HCT116 (cell line): ENCODE measurements at regions not wholly inside any gene's neighbourhood (a gene's known extent, or its start where the extent isn't known, plus 50 kb on each side); places are given as distances from the start of the nearest gene placed in this dataset.

Source experiments
- ATAC-seq: fragments of 200-7000 bp; cut with Tn5 transposase; 2 replicates; pipeline ENCODE4 v1.9.1; 2020; ENCODE audit warnings: mild to moderate bottlenecking, moderate library complexity
- BruUV-seq: library from RNA; stranded (reverse); fragments of 400-500 nt; replicated peaks from 2 replicates; lab custom pipeline; 2021; lab: Mats Ljungman, UMichigan
- CTCF ChIA-PET: fragments of 300-600 bp; sonication (Branson Sonifier 250); formaldehyde crosslinking; loops from one replicate; lab custom pipeline; 2021; ENCODE audit warnings: antibody characterized with exemption; lab: Charles Lee
- POLR2A ChIA-PET: fragments of 300-600, 350-600 bp; sonication (Branson Sonifier 250); formaldehyde crosslinking; loops from one replicate; lab custom pipeline; 2021; ENCODE audit warnings: antibody characterized with exemption; lab: Charles Lee
- RAD21 ChIA-PET, 2 experiments: fragments of 300-600 bp; sonication (Branson Sonifier 250); formaldehyde crosslinking; loops; one replicate each; lab custom pipeline; 2023; ENCODE audit warnings: low total read pairs in 2 of 2; ENCODE audit not compliant: uncharacterized antibody in 2 of 2, unreplicated experiment in 2 of 2, low non-redundant PET in 1 of 2; lab: Charles Lee
- DNase-seq: peaks from one replicate; pipeline ENCODE4 v3.0.0-alpha.2; 2010; ENCODE audit warnings: low read depth, low spot score
- H2AFZ ChIP-seq: fragments of 200-600 bp; shearing (Covaris generic), sonication (generic); 2 replicates; pipeline ENCODE4 v1.6.1; 2017; ENCODE audit warnings: low read depth, mixed run types, mixed read lengths, antibody characterized with exemption, low read length; ENCODE audit not compliant: poor library complexity, severe bottlenecking
- H3K27ac ChIP-seq: 2 replicates; pipeline ENCODE4 v1.5.1; 2012; ENCODE audit warnings: low read depth, low read length
- H3K27me3 ChIP-seq: fragments of 200-600 bp; sonication (generic); 2 replicates; pipeline ENCODE4 v1.6.1; 2016; ENCODE audit warnings: mixed run types, low read length, mixed read lengths; ENCODE audit not compliant: insufficient read depth
- H3K36me3 ChIP-seq, 2 experiments: fragments of 200-500 bp in 1 of 2; fragments of 200-600 bp in 1 of 2; sonication (Bioruptor generic) in 1 of 2; sonication (generic) in 1 of 2; 2 replicates each; pipeline versions ENCODE4 v1.5.1 to v1.6.1; 2014 to 2016; ENCODE audit warnings: low read length in 2 of 2, inconsistent platforms in 1 of 2, mixed read lengths in 1 of 2, mixed run types in 1 of 2; ENCODE audit not compliant: insufficient read depth in 2 of 2, control insufficient read depth in 1 of 2
- H3K4me1 ChIP-seq, 2 experiments: fragments of 200-600 bp in 1 of 2; sonication (generic) in 1 of 2; 2 replicates each; pipeline versions ENCODE4 v1.5.1 to v1.6.1; 2012 to 2017; ENCODE audit warnings: low read length in 2 of 2, inconsistent platforms in 1 of 2, mild to moderate bottlenecking in 1 of 2, mixed read lengths in 1 of 2, mixed run types in 1 of 2, moderate library complexity in 1 of 2; ENCODE audit not compliant: insufficient read depth in 2 of 2, control insufficient read depth in 1 of 2
- H3K4me2 ChIP-seq: fragments of 200-600 bp; sonication (generic); 2 replicates; pipeline ENCODE4 v1.6.1; 2017; ENCODE audit warnings: mixed run types, low read length, mixed read lengths
- H3K4me3 ChIP-seq, 2 experiments: fragments of 200-600 bp in 1 of 2; sonication (generic) in 1 of 2; replicated peaks in 1 of 2; 2 replicates each; pipeline ENCODE4 v1.5.1; 2011 to 2016; ENCODE audit warnings: low read length in 2 of 2, control low read depth in 1 of 2, low read depth in 1 of 2, mild to moderate bottlenecking in 1 of 2, mixed read lengths in 1 of 2, mixed run types in 1 of 2
- H3K79me2 ChIP-seq: fragments of 200-600 bp; sonication (generic); 2 replicates; pipeline ENCODE4 v1.6.1; 2017; ENCODE audit warnings: mild to moderate bottlenecking, mixed run types, low read length, moderate library complexity, mixed read lengths; ENCODE audit not compliant: insufficient read depth
- H3K9ac ChIP-seq: fragments of 200-600 bp; sonication (generic); 2 replicates; pipeline ENCODE4 v1.6.1; 2016; ENCODE audit warnings: low read length, mixed read lengths
- H3K9me2 ChIP-seq: fragments of 200-600 bp; sonication (generic), shearing (Covaris generic); 2 replicates; pipeline ENCODE4 v1.6.1; 2017; ENCODE audit warnings: mixed run types, mild to moderate bottlenecking, moderate library complexity; ENCODE audit not compliant: insufficient read depth
- H3K9me3 ChIP-seq, 2 experiments: fragments of 200-500 bp in 1 of 2; fragments of 200-600 bp in 1 of 2; sonication (Bioruptor generic) in 1 of 2; sonication (generic) in 1 of 2; 2 replicates each; pipeline ENCODE4 v1.6.1; 2014 to 2017; ENCODE audit warnings: low read length in 2 of 2, mixed read lengths in 2 of 2, inconsistent platforms in 1 of 2, low read depth in 1 of 2, mild to moderate bottlenecking in 1 of 2, mixed run types in 1 of 2, moderate library complexity in 1 of 2; ENCODE audit not compliant: control insufficient read depth in 1 of 2, insufficient read depth in 1 of 2
- H4K20me1 ChIP-seq: fragments of 200-600 bp; sonication (generic), shearing (Covaris generic); 2 replicates; pipeline ENCODE4 v1.6.1; 2017; ENCODE audit warnings: mixed run types, mild to moderate bottlenecking, moderate library complexity; ENCODE audit not compliant: insufficient read depth
- CEBPB ChIP-seq: IDR thresholded peaks from 2 replicates; pipeline ENCODE4 v1.6.1; 2012; ENCODE audit warnings: low read depth
- EGR1 ChIP-seq: IDR thresholded peaks from 2 replicates; pipeline ENCODE4 v1.6.1; 2012; ENCODE audit warnings: low read depth
- ELF1 ChIP-seq: IDR thresholded peaks from 2 replicates; pipeline ENCODE4 v1.6.1; 2012; ENCODE audit warnings: low read depth, borderline replicate concordance
- EZH2 ChIP-seq: fragments of 200-600 bp; sonication (generic); IDR thresholded peaks from 2 replicates; pipeline ENCODE4 v1.6.1; 2017; ENCODE audit warnings: antibody characterized with exemption, mixed run types
- JUND ChIP-seq: IDR thresholded peaks from 2 replicates; pipeline ENCODE4 v1.6.1; 2012
- POLR2A ChIP-seq: IDR thresholded peaks from 2 replicates; pipeline ENCODE4 v1.7.0; 2011; ENCODE audit warnings: borderline replicate concordance; ENCODE audit not compliant: insufficient read depth, insufficient read length; ENCODE audit errors: extremely low read depth
- POLR2AphosphoS5 ChIP-seq: IDR thresholded peaks from 2 replicates; pipeline ENCODE4 v1.6.1; 2011; ENCODE audit warnings: mild to moderate bottlenecking, low read depth, low read length, moderate library complexity
- TCF7L2 ChIP-seq: IDR thresholded peaks from 2 replicates; pipeline ENCODE4 v1.7.0; 2011; ENCODE audit warnings: borderline replicate concordance, inconsistent platforms; ENCODE audit not compliant: insufficient read depth, insufficient read length; ENCODE audit errors: extremely low read depth
- ZBTB33 ChIP-seq: IDR thresholded peaks from 2 replicates; pipeline ENCODE4 v1.6.1; 2011; ENCODE audit warnings: mild to moderate bottlenecking, low read length, moderate library complexity; ENCODE audit not compliant: insufficient replicate concordance; ENCODE audit errors: extremely low read depth
- ZFX ChIP-seq: fragments of 450-650 bp; IDR thresholded peaks from 2 replicates; pipeline ENCODE4 v1.6.1; 2017
- intact Hi-C: fragments of 100-400 bp; cut with micrococcal nuclease; formaldehyde crosslinking; loops from 2 replicates; pipeline ENCODE4 v1.10.0; 2022
- TF ChIP-seq, protein P1 (sequence below): IDR thresholded peaks from 2 replicates; pipeline ENCODE4 v1.6.1; 2012

DNA sequence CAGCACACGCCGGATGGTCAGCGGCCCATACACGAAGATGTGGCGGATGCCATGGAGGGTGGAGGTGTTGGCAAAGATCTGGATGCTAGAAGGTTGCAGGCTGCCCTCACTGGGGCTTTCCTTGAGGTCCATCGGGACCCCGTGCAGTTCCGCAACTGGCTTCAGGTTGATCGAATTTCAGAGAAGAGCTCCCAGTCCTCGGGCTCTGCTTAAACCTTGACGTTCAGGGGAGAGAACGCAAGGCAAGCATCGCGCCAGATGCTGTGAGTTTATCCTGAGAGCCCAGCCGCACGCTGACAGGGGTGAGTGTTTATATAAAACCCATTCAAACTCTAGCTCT is 98.7 kb upstream of the CCL2 start:
- ChIA-PET CTCF (no interaction called here), RAD21 (no interaction called here), POLR2A (no interaction called here)
- intact Hi-C loops = no loop called here
- Histone ChIP-seq H3K79me2 (no peaks in the 10 kb centered on the region), H3K27me3 (no peaks in the 10 kb centered on the region), H3K4me1 (no peaks in the 10 kb centered on the region), H4K20me1 (no peaks in the 10 kb centered on the region), H2AFZ (no peak overlapping the region), H3K27ac (no peak overlapping the region), H3K9ac (no peak overlapping the region), H3K4me2 (no peak overlapping the region), H3K36me3 (no peaks in the 10 kb centered on the region), H3K9me3 (no peaks in the 10 kb centered on the region), H3K4me3 (no peak overlapping the region), H3K9me2 (no peaks in the 10 kb centered on the region)
- ATAC-seq (no peak), DNase-seq (no peak)
- no TSS peak for BruUV-seq
- TF ChIP-seq ZFX = no peak
- TF ChIP-seq JUND = no peak
- no peak for TF ChIP-seq ELF1
- no peak for TF ChIP-seq EZH2
- TF ChIP-seq, protein P1, sequence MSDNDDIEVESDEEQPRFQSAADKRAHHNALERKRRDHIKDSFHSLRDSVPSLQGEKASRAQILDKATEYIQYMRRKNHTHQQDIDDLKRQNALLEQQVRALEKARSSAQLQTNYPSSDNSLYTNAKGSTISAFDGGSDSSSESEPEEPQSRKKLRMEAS = no peak
- TF ChIP-seq ZBTB33 = no peak
- TF ChIP-seq CEBPB = no peak
- no peak for TF ChIP-seq POLR2AphosphoS5
- no peak for TF ChIP-seq TCF7L2
- TF ChIP-seq EGR1 = no peak
- no peak for TF ChIP-seq POLR2A
